GM19239 (cell line): ENCODE measurements at regions not wholly inside any gene's neighbourhood (a gene's known extent, or its start where the extent isn't known, plus 50 kb on each side); places are given as distances from the start of the nearest gene placed in this dataset.
"Not testable (repeated sequence)": the region's sequence is repeated elsewhere in the genome, so short reads cannot be mapped to it uniquely, and the experiment has no call there.

Experiments used
- DNase-seq: peaks from one replicate; pipeline ENCODE4 v3.0.0; 2011; ENCODE audit warnings: low spot score; ENCODE audit not compliant: insufficient read length
- FAIRE-seq: peaks from 2 replicates; lab custom pipeline; 2011; peaks lifted over from hg19 to GRCh38; lab: Jason Lieb, UNC

- FAIRE-seq (no peak), DNase-seq (no peak)
These were observed 183.4 kb upstream of the PTBP2 start for GRCh38 chr1:96538111-96538641.

GRCh38 chr1:96538883-96539282 is 182.7 kb upstream of the PTBP2 start:
- FAIRE-seq, result no peak
- DNase-seq, result no peak

GRCh38 chr1:96541491-96541890 is 180.1 kb upstream of the PTBP2 start:
- FAIRE-seq, result no peak

GRCh38 chr1:96544051-96544830 is 177.3 kb upstream of the PTBP2 start:
- DNase-seq (no peak), FAIRE-seq (no peak)

More at GRCh38 chr1:96541491-96541890, 180.1 kb upstream of the PTBP2 start:
- no peak for DNase-seq

GRCh38 chr1:96544831-96545221 is 176.8 kb upstream of the PTBP2 start:
- no peak for DNase-seq
- no peak for FAIRE-seq

- no peak for DNase-seq
- no peak for FAIRE-seq
These were observed 175.5 kb upstream of the PTBP2 start for GRCh38 chr1:96545935-96546656.

- FAIRE-seq (no peak), DNase-seq (no peak)
These were observed 171.5 kb upstream of the PTBP2 start for GRCh38 chr1:96550061-96550460.

GRCh38 chr1:96552451-96552850 is 169.1 kb upstream of the PTBP2 start:
- no peak for DNase-seq
- no peak for FAIRE-seq

- DNase-seq, result no peak
- FAIRE-seq, result no peak
These were observed 167.8 kb upstream of the PTBP2 start for GRCh38 chr1:96553811-96554210.

- DNase-seq, result no peak
- FAIRE-seq, result no peak
These were observed 167.2 kb upstream of the PTBP2 start for GRCh38 chr1:96554364-96554763.

GRCh38 chr1:96557336-96557735 is 164.2 kb upstream of the PTBP2 start:
- FAIRE-seq (no peak), DNase-seq (no peak)

- DNase-seq (no peak), FAIRE-seq (no peak)
These were observed 162.9 kb upstream of the PTBP2 start for GRCh38 chr1:96558635-96559034.

- FAIRE-seq (no peak), DNase-seq (no peak)
These were observed 162.4 kb upstream of the PTBP2 start for GRCh38 chr1:96559181-96559580.

GRCh38 chr1:96559707-96560596 is 161.6 kb upstream of the PTBP2 start:
- FAIRE-seq, result no peak
- no peak for DNase-seq

- no peak for FAIRE-seq
- no peak for DNase-seq
These were observed 159.5 kb upstream of the PTBP2 start for GRCh38 chr1:96562094-96562493.

- not testable (repeated sequence) for FAIRE-seq, DNase-seq
These were observed 157.2 kb upstream of the PTBP2 start for GRCh38 chr1:96564401-96564800.

- no peak for FAIRE-seq
These were observed 156.0 kb upstream of the PTBP2 start for GRCh38 chr1:96565546-96565945.

GRCh38 chr1:96568639-96569038 is 152.9 kb upstream of the PTBP2 start:
- DNase-seq (no peak), FAIRE-seq (no peak)

More at GRCh38 chr1:96565546-96565945, 156.0 kb upstream of the PTBP2 start:
- no peak for DNase-seq

- FAIRE-seq (no peak), DNase-seq (no peak)
These were observed 152.3 kb upstream of the PTBP2 start for GRCh38 chr1:96569288-96569687.

- no peak for DNase-seq
- FAIRE-seq, result no peak
These were observed 141.9 kb upstream of the PTBP2 start for GRCh38 chr1:96579636-96580035.
